HG03025 (cell line): ENCODE measurements at regions not wholly inside any gene's neighbourhood (a gene's known extent, or its start where the extent isn't known, plus 50 kb on each side); places are given as distances from the start of the nearest gene placed in this dataset.
"Not testable (repeated sequence)": the region's sequence is repeated elsewhere in the genome, so short reads cannot be mapped to it uniquely, and the experiment has no call there.

Experiments
- ATAC-seq: cut with Tn5 transposase; IDR thresholded peaks from one replicate; pipeline ENCODE4 v1.9.1; 2021; ENCODE audit warnings: mild to moderate bottlenecking, moderate library complexity; ENCODE audit not compliant: unreplicated experiment, low FRiP score

DNA sequence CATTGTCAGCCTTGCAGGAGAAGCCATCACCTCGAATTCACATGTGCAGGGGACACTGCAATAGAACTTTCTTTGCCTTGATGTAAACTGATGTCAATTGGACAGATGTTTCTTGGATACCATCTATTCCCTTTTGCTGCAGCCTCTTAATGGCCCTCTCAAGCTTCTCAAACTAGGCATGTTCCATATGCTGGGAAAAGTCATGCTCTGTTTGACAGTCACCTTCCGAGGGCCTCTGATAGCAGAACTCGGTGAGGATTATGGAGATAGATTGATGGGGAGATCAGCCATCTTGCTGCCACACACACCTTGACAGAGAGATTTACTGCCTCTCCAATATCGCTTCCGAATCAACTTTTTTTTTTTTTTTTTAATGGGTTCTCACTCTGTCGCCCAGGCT, 145.8 kb upstream of the NUDT4 start:
- no peak for ATAC-seq

GRCh38 chr12:93234641-93235040, 143.1 kb upstream of the NUDT4 start:
- ATAC-seq = no peak

GRCh38 chr12:93235881-93236280, 141.8 kb upstream of the NUDT4 start:
- no peak for ATAC-seq

DNA sequence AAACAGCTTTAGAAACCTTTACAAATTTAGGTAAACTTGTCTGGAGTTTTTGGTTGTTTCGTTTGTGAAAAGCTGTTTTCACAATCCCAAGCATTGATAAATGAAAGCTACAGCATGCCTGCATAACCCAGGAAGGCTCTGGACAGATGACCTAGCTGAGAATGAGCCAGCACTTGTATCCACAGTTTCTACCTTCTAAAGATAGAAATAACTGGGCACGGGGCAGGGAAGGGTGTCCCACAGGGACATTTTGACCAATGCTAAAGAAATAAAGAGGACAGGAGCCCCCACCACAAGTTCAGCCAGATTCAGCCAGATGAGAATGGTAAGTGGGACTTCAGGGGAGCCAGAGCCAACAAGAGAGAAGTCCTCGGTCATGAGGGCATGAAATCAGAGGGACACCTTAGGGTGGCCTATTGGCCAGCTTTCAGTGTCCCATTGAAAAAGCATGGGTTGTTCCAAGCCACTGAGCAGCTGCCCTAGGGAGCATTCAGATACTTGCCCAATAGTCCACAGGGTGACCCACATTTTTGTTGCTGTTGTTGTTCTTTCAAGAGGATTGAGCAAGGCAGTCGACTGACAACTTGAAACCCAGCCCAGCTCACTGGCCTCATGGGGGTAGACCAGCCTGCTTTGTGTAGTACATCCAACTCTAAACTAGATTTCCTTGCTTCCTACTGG, 140.3 kb upstream of the NUDT4 start:
- ATAC-seq = no peak

- ATAC-seq = not testable (repeated sequence)
Observed at GRCh38 chr12:93238512-93239262, 139.0 kb upstream of the NUDT4 start.

- ATAC-seq = not testable (repeated sequence)
Observed at GRCh38 chr12:93239789-93240188, 137.9 kb upstream of the NUDT4 start.

DNA sequence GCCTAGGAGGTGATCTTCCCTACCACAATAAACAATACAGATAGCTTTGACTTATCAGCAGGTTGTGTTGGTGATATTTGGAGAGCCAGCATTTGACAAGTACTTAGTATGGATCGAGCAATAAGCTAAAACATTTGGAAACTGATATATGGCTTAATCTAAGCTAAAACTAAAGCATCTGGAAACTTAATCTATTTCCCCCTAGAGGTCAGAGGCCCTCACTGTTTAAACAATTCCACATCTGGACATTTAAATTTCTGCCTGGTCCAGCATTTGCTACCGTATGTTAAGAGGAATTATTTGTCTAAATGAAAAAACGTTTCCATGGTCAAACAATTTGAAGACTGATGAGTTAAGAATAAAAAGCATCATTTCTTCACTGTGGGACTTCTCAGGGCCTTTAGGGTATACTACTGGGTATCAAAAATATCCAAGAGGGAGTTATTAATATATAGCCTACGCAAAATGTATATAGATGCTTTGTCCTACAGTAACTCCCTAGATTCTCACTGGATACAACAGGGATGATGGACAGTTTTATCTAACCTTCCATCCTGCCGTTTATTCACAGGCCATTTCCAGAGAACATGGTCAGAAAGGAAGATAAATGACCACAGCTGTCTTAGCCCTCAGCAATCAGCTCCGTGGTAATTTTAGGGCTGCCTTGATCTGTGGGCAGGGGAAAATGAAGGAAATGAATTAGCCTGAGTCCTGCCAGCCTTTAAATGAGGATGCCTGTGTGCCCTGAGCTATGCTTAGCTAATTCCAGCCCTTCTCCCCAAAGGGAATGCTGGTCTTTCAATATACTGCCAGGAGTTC, 135.4 kb upstream of the NUDT4 start:
- ATAC-seq = no peak

GRCh38 chr12:93243382-93243688, 134.4 kb upstream of the NUDT4 start:
- no peak for ATAC-seq

DNA sequence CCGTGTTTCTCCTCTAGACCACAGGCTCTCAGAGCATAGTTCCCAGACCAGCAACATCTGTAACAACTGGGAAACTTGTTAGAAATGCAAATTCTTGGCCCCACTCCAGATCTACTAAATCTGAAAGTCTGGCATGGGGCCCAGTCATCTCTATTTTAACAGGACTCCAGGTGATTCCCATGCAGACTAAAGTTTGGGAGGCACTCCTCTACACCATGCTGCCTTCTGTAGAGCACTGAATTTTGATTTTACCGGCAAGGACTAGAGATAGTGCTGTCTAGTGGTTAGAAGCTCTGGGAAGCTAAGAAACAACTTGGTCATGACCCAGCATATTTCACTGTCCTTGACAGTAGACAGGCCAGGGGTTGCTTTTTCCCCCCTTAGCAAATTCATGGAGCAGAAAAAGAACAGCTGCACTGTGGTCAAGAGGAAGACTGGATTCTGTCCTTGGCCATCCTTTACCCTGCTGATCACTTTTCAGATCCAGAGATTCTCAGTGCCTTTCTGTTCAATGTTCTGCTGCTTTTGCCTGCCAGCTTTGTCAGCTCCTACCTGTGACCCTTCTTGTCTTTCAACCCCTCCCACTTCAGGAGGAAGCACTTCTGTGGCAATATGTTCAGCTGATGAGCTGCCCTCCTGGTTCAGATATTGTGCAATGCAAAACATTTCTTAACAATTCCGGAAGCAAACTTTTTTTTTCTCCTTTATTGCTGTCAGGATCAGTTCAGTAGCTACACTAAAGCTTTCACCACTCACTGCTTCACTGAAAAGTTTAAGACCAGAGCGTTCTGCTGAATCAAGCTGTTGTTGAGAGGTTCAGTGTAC, 133.8 kb upstream of the NUDT4 start:
- no peak for ATAC-seq

DNA sequence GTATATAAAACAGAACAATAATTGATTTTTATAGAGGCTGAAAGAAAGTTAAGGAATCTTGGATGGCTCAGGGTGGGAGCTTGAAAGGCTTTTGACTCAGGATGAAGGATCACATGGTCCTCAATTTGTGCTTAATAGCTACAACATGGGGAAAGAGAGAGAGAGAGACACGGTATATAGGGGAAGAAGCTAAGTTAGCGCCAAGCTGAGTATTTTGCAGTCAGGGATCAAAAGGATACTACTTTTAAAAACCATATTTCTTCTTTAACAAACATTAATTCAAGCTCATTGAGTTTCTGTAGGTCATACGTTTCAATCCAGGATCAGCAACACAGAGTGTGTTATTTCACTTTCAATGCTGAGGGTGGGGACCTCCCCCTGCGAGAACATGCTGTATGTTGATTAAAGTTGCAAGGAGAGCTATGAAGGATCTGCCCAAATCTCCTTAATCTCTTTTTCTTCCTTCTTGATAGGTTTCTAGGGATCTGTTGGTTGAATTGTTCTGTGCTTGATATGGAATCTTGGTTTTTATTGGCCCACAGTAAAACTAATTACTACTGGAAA, 133.1 kb upstream of the NUDT4 start:
- ATAC-seq = no peak

DNA sequence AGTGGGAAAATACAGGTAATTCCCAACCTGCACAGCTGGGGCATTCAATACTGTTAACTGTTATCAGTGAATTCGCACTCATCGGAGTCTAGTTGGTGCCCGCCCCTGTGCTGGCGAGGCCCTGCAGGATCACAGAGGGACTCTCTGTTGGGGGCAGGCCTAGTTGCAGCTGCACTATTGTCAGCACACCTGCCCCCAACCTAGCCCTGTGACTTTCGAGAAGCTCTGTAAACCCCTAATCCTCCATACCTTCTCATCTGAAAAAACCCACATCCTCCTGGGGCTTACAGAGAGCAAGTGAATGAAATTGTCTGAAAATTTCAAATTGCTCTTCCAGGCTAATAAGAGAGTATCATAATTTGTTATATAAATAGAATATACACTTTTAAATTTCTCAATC, 132.2 kb upstream of the NUDT4 start:
- ATAC-seq = peak; percentile 67

DNA sequence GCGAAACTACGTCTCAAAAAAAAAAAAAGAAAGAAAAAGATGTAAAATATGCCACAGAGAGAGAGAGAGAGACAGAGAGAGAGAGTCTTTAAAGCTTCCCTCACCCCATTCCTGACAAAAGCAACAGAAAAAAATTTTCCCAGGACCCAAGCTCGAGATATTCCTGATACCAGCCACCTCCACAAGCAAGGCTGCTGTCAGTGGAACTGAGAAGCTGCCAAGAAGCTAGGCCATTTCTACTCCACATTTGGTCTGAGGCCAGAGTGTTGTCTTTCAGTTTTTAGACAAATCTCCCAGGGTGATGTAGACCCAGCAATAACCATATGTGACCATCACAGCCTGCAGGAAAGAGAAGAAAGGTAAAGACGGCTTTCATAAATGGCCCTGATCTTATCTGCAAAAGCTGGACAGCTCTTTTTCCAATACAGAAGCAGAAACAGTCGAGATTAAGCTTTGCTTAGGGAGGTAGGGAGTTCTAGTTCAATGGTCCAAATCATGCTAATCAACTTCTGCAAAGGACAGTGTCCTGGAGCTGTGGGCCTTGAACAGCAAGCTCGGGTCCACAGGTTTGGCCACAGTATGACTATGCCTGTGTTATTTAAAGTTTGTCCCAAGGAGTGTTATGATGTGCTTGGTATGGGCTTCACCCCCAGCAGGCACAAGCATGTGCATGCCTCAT, 130.3 kb upstream of the NUDT4 start:
- ATAC-seq = no peak

- no peak for ATAC-seq
Observed at GRCh38 chr12:93252221-93252620, 125.5 kb upstream of the NUDT4 start.

- ATAC-seq = no peak
Observed at GRCh38 chr12:93254911-93255310, 122.8 kb upstream of the NUDT4 start.

DNA sequence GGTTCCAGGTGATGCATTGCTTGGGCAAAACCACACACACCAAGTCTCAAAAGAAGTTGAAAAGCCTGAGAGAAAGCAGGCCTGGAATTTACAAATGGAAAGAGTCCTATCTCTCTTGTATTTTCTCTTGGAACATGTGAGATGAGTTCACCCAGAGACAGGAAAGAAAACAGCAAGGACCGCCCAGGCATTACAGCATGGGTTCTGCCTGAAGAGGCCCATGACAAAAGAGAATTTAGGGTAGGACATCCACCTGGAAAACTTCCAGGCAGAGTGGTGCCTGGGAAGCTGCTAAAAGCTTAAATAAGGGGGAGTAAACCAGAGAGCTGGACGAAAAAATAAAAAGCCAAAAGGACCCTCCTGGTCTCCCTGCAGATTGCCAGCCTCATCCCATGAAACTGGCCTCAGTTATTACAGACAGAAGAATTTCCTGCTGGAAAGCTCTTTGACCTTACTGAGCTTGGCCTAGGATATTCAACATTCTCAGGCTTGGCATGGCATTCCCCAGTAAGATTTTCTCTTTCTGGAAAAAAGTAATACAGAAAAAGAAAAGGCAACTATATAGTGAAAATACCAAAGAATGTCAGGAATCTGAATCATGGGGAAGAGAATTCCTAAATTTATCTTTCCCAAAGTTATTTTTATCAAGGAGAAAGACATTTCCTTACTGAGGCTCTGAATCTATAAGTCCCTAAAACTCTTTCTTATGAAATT, 121.3 kb upstream of the NUDT4 start:
- ATAC-seq = no peak

DNA sequence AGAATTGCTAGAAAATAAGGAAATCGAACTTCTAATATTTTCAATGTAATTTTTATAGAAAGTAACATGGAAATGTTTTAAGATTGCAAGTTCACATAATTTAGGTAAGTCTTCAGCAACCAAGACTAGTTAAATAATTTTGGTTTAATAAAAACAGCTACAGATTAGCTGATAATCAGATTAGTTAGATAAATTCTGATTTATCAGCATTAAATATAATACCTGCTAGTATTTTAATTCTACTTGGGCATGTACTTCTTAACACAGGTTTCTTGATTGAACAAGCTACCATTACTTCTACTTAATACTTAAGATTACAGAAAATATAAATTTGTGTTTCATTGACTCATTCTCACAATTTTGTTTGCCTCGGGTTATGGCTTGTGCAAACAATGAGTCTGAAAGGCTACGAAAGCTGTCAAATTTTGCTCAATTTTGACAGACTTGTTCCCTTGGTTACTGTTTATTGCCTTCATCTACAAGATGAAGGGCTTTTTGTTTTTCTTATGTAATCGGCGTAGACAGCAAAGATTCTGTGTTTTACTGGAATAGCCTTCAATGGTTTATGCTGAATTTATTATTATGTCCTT, 116.1 kb upstream of the NUDT4 start:
- no peak for ATAC-seq

GRCh38 chr12:93272997-93273396, 104.7 kb upstream of the NUDT4 start:
- no peak for ATAC-seq

DNA sequence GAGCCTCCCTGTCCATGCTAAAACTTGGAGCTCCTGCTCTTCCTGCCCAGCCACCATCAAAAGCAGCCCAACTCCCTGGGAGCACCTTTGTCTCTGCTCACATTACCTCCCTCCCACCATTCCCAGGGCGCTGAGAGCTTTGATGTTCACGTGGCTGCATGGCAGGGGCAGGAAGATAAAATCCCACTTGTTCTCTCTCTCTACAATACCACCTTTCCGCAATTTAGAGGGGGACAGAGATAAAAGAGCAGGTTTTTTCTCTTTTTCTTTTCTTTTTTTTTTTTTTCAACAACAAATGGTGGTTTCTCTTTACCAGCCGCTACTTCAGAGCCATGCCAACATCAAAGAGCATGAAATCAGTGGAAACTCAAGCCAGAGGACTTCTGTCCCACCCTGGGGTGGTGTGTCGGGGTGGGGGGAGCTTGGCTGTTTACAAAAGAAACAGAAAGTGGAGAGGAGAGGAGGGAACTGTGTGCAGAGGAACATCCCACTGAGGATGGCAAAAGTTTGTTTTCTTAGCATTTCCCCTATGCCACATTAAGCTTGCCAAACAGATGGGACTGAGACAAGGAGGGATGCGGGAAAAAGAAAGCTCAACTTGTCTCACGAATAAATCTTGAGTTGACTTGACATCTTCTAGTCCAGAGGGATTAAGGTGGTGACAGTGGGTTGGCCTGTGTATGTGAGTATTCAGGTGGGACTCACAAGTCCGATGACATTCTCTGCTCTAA, 103.7 kb upstream of the NUDT4 start:
- no peak for ATAC-seq
